ENCODE measurements at regions not wholly inside any gene's neighbourhood (a gene's known extent, or its start where the extent isn't known, plus 50 kb on each side); places are given as distances from the start of the nearest gene placed in this dataset.

GRCh38 chr10:130242513-130242912 is 106.3 kb downstream of the GLRX3 start:
- ATAC-seq (ENCODE audit: low FRiP score in 2 of 2) (no peak), DNase-seq (no peak)
- 53% methylated on average over 3 of the region's 3 CpGs for WGBS, 2 donors
- no peaks in the 10 kb centered on the region for H3K4me1 ChIP-seq
- H3K9me3 ChIP-seq, result peaks cover 0 to 11% (median 6%) of the 10 kb centered on the region in 4 donors
- H3K27me3 ChIP-seq, result no peaks in the 10 kb centered on the region
- H3K27ac ChIP-seq, result no peak overlapping the region
- TF ChIP-seq POLR2A (IDR thresholded peaks at IDR 0.05) (no peak), POLR2AphosphoS5 (IDR thresholded peaks at IDR 0.05) (no peak), EP300 (IDR thresholded peaks at IDR 0.05) (no peak), CTCF (IDR thresholded peaks at IDR 0.05) (no peak)
- no peak overlapping the region for H3K4me3 ChIP-seq
- no peaks in the 10 kb centered on the region for H3K36me3 ChIP-seq

- TF ChIP-seq POLR2AphosphoS5 (IDR thresholded peaks at IDR 0.05) (no peak), EP300 (IDR thresholded peaks at IDR 0.05) (no peak)
- WGBS, 2 donors, result 60 to 65% methylated on average over 3 of the region's 3 CpGs
- DNase-seq (no peak), ATAC-seq (ENCODE audit: low FRiP score in 2 of 2) (no peak)
- Histone ChIP-seq H3K9me3 (peaks cover 0 to 11% (median 6%) of the 10 kb centered on the region in 4 donors), H3K4me3 (no peak overlapping the region), H3K4me1 (no peaks in the 10 kb centered on the region), H3K27me3 (no peaks in the 10 kb centered on the region), H3K36me3 (no peaks in the 10 kb centered on the region), H3K27ac (no peak overlapping the region)
Measured at GRCh38 chr10:130243015-130243414, 106.8 kb downstream of the GLRX3 start.

GRCh38 chr10:130244031-130244927 is 108.1 kb downstream of the GLRX3 start:
- Histone ChIP-seq H3K4me1 (no peaks in the 10 kb centered on the region), H3K27me3 (no peaks in the 10 kb centered on the region), H3K27ac (no peak overlapping the region), H3K36me3 (no peaks in the 10 kb centered on the region), H3K9me3 (peaks cover 0 to 11% (median 6%) of the 10 kb centered on the region in 4 donors), H3K4me3 (no peak overlapping the region)
- no peak for TF ChIP-seq POLR2A (IDR thresholded peaks at IDR 0.05)
- TF ChIP-seq CTCF (IDR thresholded peaks at IDR 0.05), result no peak
- TF ChIP-seq EP300 (IDR thresholded peaks at IDR 0.05), result no peak
- peak in 1 of 2 donors; percentile 28 for ATAC-seq (ENCODE audit: low FRiP score in 2 of 2)
- peak in 1 of 2 donors; percentile 12 for DNase-seq
- WGBS, 2 donors, result 90 to 96% methylated on average over 6 to 16 of the region's 16 CpGs

GRCh38 chr10:130244928-130245495 is 108.8 kb downstream of the GLRX3 start:
- Histone ChIP-seq H3K36me3 (no peaks in the 10 kb centered on the region), H3K4me1 (no peaks in the 10 kb centered on the region), H3K27ac (no peak overlapping the region), H3K4me3 (no peak overlapping the region), H3K9me3 (peaks cover 0 to 11% (median 6%) of the 10 kb centered on the region in 4 donors), H3K27me3 (no peaks in the 10 kb centered on the region)
- ATAC-seq (ENCODE audit: low FRiP score in 2 of 2) (peak in 1 of 2 donors; percentile 12), DNase-seq (peak in 1 of 2 donors; percentile 5)
- WGBS, 2 donors, result 78 to 79% methylated on average over 8 of the region's 8 CpGs
- TF ChIP-seq CTCF (IDR thresholded peaks at IDR 0.05), result no peak
- TF ChIP-seq POLR2A (IDR thresholded peaks at IDR 0.05), result no peak
- no peak for TF ChIP-seq EP300 (IDR thresholded peaks at IDR 0.05)
- TF ChIP-seq POLR2AphosphoS5 (IDR thresholded peaks at IDR 0.05), result no peak

- DNase-seq (peak in 1 of 2 donors; percentile 1), ATAC-seq (ENCODE audit: low FRiP score in 2 of 2) (no peak)
- Histone ChIP-seq H3K4me3 (no peak overlapping the region), H3K4me1 (no peaks in the 10 kb centered on the region), H3K36me3 (no peaks in the 10 kb centered on the region), H3K27ac (no peak overlapping the region), H3K9me3 (peaks cover 0 to 7% (median 4%) of the 10 kb centered on the region in 4 donors), H3K27me3 (no peaks in the 10 kb centered on the region)
- 87 to 91% methylated on average over 4 of the region's 4 CpGs for WGBS, 2 donors
- TF ChIP-seq EP300 (IDR thresholded peaks at IDR 0.05), result no peak
- TF ChIP-seq POLR2A (IDR thresholded peaks at IDR 0.05), result no peak
- TF ChIP-seq CTCF (IDR thresholded peaks at IDR 0.05), result no peak
- no peak for TF ChIP-seq POLR2AphosphoS5 (IDR thresholded peaks at IDR 0.05)
Measured at GRCh38 chr10:130246113-130246512, 109.9 kb downstream of the GLRX3 start.
